ENCODE measurements at regions not wholly inside any gene's neighbourhood (a gene's known extent, or its start where the extent isn't known, plus 50 kb on each side); places are given as distances from the start of the nearest gene placed in this dataset.

GRCh38 chr14:43141636-43142191 lies 1365.4 kb downstream of the FSCB start:
- no peaks in the 10 kb centered on the region for H3K9me3 ChIP-seq
- POLR2A ChIA-PET: no interaction called here
- Mint-ChIP-seq H3K27me3 (ENCODE audit: insufficient read depth, unreplicated experiment) (no peaks in the 10 kb centered on the region), H3K36me3 (ENCODE audit: insufficient read depth, unreplicated experiment) (no peaks in the 10 kb centered on the region), H3K4me1 (ENCODE audit: low read depth, unreplicated experiment) (no peaks in the 10 kb centered on the region), H3K4me3 (ENCODE audit: unreplicated experiment) (no peak overlapping the region), H3K27ac (ENCODE audit: unreplicated experiment) (no peak overlapping the region), H3K9me3 (ENCODE audit: unreplicated experiment) (no peaks in the 10 kb centered on the region)
- BruUV-seq (replicated peaks): no TSS peak
- no peak overlapping the region for H3K4me3 ChIP-seq (ENCODE audit: low read depth, low read length)
- H3K27me3 ChIP-seq (replicated peaks; ENCODE audit: control insufficient read depth, insufficient read depth, low read length): no peaks in the 10 kb centered on the region
- CTCF ChIA-PET: no interaction called here
- DNase-seq: no peak
- H3K4me1 ChIP-seq: no peaks in the 10 kb centered on the region
- intact Hi-C loops (cut with micrococcal nuclease; ENCODE audit: unreplicated experiment): no loop called here
- no peaks in the 10 kb centered on the region for H3K36me3 ChIP-seq (ENCODE audit: control insufficient read depth, insufficient read depth, low read length)
- TF ChIP-seq CTCF (IDR thresholded peaks at IDR 0.05; ENCODE audit: insufficient read depth in 1 of 2, low read depth in 1 of 2, low read length in 1 of 2, severe bottlenecking in 1 of 2, unreplicated experiment in 1 of 2): no peak

GRCh38 chr14:43140453-43140852 lies 1366.6 kb downstream of the FSCB start:
- no peaks in the 10 kb centered on the region for H3K27me3 Mint-ChIP-seq (ENCODE audit: insufficient read depth, unreplicated experiment)
- no peaks in the 10 kb centered on the region for H3K9me3 ChIP-seq

GRCh38 chr14:43135877-43136411 lies 1371.1 kb downstream of the FSCB start:
- Histone ChIP-seq H3K4me1 (no peaks in the 10 kb centered on the region), H3K27me3 (replicated peaks; ENCODE audit: control insufficient read depth, insufficient read depth, low read length) (no peaks in the 10 kb centered on the region), H3K4me3 (ENCODE audit: low read depth, low read length) (no peak overlapping the region), H3K36me3 (ENCODE audit: control insufficient read depth, insufficient read depth, low read length) (no peaks in the 10 kb centered on the region), H3K9me3 (no peaks in the 10 kb centered on the region)
- CTCF ChIA-PET: no interaction called here
- Mint-ChIP-seq H3K27me3 (ENCODE audit: insufficient read depth, unreplicated experiment) (no peaks in the 10 kb centered on the region), H3K36me3 (ENCODE audit: insufficient read depth, unreplicated experiment) (no peaks in the 10 kb centered on the region), H3K27ac (ENCODE audit: unreplicated experiment) (no peak overlapping the region), H3K9me3 (ENCODE audit: unreplicated experiment) (no peaks in the 10 kb centered on the region), H3K4me1 (ENCODE audit: low read depth, unreplicated experiment) (no peaks in the 10 kb centered on the region), H3K4me3 (ENCODE audit: unreplicated experiment) (no peak overlapping the region)
- intact Hi-C loops (cut with micrococcal nuclease; ENCODE audit: unreplicated experiment): no loop called here
- no peak for TF ChIP-seq CTCF (IDR thresholded peaks at IDR 0.05; ENCODE audit: insufficient read depth in 1 of 2, low read depth in 1 of 2, low read length in 1 of 2, severe bottlenecking in 1 of 2, unreplicated experiment in 1 of 2)
- no TSS peak for BruUV-seq (replicated peaks)
- POLR2A ChIA-PET: no interaction called here
- DNase-seq: no peak

More at GRCh38 chr14:43140453-43140852, 1366.6 kb downstream of the FSCB start:
- Histone ChIP-seq H3K27me3 (replicated peaks; ENCODE audit: control insufficient read depth, insufficient read depth, low read length) (no peaks in the 10 kb centered on the region), H3K4me3 (ENCODE audit: low read depth, low read length) (no peak overlapping the region), H3K36me3 (ENCODE audit: control insufficient read depth, insufficient read depth, low read length) (no peaks in the 10 kb centered on the region), H3K4me1 (no peaks in the 10 kb centered on the region)
- BruUV-seq (replicated peaks): no TSS peak
- POLR2A ChIA-PET: no interaction called here
- H3K27ac Mint-ChIP-seq (ENCODE audit: unreplicated experiment): no peak overlapping the region
- CTCF ChIA-PET: no interaction called here
- H3K36me3 Mint-ChIP-seq (ENCODE audit: insufficient read depth, unreplicated experiment): no peaks in the 10 kb centered on the region
- intact Hi-C loops (cut with micrococcal nuclease; ENCODE audit: unreplicated experiment): no loop called here
- TF ChIP-seq CTCF (IDR thresholded peaks at IDR 0.05; ENCODE audit: insufficient read depth in 1 of 2, low read depth in 1 of 2, low read length in 1 of 2, severe bottlenecking in 1 of 2, unreplicated experiment in 1 of 2): no peak
- no peaks in the 10 kb centered on the region for H3K9me3 Mint-ChIP-seq (ENCODE audit: unreplicated experiment)
- no peak overlapping the region for H3K4me3 Mint-ChIP-seq (ENCODE audit: unreplicated experiment)
- no peak for DNase-seq
- no peaks in the 10 kb centered on the region for H3K4me1 Mint-ChIP-seq (ENCODE audit: low read depth, unreplicated experiment)

All from Caco-2 (cell line).